OCI-M2 (cell line): ENCODE measurements at regions not wholly inside any gene's neighbourhood (a gene's known extent, or its start where the extent isn't known, plus 50 kb on each side); places are given as distances from the start of the nearest gene placed in this dataset.

ENCODE experiments used
- DNase-seq: peaks from one replicate; lab custom pipeline; 2025; ENCODE audit not compliant: unreplicated experiment; lab: John Stamatoyannopoulos, UW

DNA sequence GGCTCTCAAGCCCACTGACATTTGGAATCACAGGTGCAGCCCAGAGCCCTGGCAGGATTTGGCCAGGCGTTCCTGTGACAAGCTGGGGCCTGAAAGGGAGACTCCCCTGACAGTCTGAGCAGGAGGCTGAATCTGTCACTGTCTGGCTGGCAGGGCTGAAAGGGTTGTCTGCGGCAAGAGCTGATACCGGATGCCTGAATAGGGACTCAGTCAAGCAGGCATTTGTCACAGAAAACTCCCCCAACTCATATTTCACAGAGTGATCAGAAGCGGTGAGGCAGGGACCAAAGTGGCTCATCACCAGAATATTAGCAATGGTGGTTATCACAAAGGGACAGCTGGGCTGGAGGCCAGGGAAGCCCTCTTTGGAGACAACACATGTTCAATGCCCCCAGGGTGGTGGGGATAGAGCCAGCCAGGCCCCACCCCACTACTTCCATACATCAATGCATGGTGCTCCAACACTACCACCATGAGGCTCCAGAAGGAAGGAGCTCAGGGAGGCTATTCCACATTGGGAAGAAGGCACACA lies 295.5 kb downstream of the DTWD2 start:
- DNase-seq: no peak

DNA sequence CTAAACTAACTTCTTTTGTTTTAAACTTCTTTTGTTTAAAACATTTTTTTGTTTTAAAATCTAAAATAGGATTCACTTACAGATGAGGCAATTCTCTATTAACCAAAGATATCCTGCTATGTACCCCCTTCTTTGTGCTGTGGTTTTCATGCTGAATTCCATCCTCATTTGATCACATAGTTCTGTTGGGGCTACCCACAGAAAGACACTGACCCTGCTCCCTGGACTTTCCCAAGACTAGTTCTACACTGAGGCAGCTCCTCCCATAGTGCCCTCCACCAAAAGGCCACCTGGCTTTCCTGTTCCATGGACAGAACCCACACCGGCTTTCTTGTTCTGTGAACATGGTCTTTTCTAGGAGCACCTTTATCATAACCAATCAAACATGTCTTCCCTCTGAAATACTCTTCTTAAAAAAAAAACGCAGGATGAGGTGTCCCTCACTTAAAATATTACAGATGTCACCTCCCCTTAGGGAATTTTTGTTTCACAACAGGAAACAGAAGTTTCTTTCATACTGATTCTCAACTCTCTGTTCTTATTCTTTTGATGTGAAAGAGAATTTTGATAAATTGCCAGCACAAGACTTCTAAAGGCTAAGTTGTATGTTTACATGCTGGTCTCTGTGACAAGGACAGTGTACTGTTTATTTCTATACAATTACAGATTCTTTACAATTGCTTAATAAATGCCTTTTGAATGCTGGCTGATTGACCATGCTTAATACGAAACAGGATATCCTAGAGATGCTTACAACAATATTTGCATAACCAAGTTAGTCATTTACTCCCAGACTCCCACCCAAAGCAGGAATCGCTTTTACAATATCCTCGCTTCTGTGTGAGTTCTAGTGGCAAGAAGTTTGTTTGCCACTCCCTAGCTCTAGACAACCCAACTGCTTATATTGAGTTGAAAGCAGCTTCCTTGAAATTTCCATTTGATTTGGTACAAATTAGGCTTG lies 300.4 kb downstream of the DTWD2 start:
- no peak for DNase-seq

DNA sequence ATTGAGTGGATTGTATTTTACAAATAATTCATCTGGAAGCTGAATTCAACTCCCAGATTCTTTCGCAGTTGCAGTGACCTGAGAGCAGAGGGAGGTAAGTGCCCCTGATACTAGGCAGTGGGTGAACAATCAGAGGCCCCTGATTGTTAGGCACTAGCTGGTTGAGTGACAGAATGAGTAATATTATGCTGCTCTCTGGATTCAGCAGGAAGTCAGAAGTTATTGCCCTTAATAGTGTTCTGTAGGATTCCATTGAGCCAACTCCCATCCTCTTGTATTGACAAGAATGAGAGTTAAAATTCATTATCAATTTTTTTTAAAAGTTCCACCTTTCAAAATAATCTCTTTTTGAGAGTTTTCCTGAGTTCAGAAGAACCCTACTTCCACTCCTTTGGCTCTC lies 301.2 kb downstream of the DTWD2 start:
- no peak for DNase-seq

DNA sequence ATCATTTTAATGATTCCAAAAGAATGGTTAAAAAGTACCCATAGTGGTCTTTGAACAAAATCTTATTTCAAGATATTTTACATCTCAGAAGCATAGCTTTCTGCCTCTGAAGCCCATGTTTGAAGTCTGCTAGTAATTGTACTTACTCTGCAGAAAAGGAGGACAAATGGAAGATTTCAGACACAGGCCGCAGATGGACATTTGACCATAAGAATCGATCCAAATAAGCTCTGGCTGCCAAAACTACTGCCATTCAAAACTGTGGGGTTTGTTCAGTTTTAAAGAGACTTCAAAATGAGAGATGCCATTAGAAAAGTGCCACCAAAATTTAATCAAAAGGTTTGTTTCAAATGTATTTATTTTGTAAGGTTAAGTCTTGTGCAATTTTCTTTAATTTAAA lies 306.7 kb downstream of the DTWD2 start:
- DNase-seq: no peak

DNA sequence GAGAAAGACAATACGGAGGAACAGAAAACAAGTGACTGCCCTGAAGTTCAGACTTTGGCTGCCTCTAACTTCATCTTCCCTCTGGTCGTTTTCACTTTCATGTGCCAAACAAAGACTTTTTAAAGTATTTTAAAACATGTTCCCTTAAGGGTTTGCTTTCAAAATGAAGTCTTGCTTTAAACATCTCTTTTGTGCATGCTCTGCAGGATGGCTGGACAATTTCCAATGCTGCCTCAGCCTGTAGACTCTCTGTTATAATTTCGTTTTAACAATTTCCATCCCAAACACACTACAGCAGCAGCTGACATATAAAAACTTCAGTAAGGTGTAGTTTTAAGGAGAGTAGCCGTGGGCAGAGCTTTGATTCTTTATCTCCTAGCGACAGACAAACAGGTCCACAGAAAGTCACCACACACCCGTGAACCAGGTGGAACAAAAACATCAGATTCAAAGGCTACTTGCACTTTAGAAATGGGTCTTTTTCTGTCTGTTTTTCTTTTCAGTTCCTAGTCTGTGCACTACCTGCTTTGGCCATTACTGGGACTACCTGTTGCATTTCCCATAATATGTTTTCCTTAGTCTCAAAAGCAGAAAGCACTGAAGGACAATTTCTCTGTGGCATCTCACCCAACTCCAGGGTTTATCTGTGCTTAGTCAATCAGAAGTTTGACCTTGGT lies 308.9 kb downstream of the DTWD2 start:
- DNase-seq: no peak

DNA sequence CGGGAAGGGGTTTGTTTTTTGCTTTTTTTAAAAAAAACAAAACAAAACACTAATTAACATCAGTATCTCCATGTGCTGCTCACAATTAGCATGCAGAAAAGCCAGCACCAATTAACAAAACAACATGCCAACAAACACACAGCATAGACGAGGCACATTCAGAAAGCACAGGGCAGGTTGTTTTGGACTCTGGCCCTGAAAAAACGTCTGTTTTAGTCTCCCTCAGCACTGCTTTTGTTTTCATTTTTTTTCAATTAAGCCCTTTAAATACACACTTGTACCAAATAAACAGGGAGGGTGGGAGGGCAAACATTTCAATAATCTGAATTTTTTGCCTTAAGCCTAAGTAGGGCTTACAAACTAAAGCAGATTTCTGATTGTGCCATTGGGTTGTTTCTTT lies 309.6 kb downstream of the DTWD2 start:
- no peak for DNase-seq

DNA sequence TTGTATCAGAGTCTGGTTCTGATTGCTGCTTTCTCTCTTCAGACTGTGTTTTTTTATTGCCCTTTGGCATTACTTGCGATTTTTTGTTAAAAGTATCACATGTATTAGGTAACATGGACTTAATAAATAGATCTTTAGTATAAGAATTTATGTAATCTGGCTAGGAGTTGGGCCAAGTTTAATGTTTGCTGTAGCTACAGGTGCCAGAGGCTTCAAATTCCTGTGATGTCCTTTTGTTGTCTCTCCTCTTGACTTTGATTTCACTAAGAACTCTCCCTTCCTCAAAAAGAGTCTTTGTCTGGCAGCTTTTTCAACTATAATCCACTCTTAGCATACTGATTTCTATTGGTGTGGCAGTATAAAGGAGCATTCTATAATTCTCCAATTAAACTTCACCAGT lies 313.1 kb downstream of the DTWD2 start:
- DNase-seq: no peak

DNA sequence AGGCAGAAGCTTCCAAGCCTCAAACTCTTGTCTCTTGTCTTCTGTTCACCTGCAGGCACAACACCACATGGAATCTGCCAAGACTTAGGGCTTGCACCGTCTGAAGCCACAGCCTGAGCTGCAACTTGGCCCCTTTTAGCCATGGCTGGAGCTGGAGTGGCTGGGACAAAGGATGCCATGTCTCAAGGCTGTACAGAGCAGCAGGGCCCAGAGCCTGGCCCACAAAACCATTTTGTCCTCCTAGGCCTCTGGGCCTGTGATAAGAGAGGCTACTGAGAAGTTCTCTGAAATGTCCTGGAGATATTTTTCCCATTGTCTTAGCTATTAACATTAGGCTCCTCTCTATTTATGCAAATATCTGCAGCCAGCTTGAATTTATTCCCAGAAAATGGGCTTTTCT lies 330.8 kb downstream of the DTWD2 start:
- DNase-seq: no peak

DNA sequence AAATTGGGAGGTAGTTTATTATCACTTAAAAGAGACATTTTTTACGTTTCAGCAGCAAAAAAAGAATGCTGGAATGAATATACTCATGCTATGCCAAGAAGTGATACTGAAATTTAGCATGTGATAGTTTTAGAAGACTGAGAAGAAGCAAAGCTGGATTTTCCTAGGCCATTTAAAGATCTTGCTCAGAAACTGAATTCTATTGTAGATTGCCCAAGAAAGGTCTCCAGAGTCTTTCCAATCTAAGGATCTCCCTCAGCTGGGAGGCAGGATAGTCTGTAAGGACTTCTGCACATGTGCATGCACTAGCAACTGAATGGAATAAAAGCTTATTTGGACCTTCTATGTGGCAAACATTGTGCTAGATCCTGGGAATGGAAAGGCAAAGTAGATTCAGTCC lies 334.5 kb downstream of the DTWD2 start:
- DNase-seq: no peak

DNA sequence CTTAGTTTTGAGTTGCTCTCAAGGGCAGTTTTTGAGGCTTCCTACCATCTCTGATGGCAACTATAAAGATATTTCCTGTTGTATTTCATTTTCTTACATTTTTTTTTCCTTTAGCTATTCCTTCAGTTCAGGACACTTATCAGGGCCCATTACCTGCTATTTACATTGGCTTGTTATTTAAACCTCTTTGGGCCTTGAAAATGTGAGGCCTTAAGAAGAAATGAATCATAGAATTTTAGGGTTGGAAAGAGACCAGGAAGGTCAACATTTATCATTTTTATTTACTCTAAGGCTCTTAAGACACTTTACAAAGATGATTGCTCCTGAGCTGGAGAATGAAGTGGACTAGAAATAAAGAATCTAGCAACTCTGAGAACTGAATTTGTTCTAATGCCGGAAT lies 335.2 kb downstream of the DTWD2 start:
- DNase-seq: no peak

DNA sequence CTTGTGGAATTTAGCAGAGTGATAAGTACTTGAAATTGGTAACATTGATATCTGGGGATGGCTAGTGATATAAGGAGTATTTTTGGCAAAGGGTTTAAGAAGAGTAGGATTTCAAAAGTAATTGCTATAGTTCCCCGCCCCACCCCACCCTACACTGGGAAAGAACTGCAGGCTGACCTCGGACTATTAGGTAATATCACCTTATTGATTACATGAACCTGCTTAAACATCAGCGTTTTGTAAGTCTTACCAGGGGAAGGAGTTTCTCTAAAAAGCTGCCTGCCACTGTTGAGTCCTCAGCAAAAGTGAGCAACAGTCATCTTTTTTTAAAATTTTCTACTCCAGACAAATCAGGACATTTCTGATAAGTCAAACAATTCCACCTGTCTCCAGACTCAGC lies 337.3 kb downstream of the DTWD2 start:
- no peak for DNase-seq

DNA sequence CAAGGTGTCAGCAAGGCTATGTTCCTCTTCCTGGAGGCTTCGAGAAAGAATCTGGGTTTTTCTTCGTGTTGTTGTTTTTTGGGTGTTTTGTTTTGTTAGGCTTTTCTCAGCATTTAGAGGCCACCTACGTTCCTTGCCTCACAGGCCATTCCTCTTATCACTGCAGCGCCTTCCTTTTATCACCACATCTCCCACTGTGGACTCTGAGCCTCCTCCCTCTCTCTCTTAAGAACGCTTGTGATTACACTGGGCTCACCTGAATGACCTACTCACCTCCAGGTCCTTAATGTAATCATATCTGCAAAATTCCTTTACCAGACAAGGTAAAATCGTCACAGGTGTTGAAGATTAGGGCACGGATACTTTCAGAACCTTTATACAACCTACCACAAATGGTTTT lies 340.8 kb downstream of the DTWD2 start:
- no peak for DNase-seq

DNA sequence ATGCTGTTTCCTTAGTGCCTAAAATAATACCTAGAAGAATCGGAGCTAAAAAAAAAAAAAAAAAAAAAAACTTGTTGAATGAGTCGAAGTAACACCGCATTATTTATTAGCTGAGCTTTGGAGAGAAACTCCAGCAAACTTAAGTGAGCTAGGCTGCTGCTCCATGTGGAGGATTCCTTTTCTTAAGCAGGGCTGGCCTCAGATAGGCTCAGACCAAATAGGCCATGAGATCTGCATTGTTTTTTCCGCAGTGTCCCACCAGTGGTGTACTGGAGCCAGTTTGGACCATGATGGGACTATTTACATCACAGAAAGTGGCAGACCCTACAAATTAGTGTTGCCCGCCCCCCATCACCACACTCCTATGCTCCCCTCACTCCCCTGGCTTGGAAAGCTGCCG lies 341.4 kb downstream of the DTWD2 start:
- no peak for DNase-seq

DNA sequence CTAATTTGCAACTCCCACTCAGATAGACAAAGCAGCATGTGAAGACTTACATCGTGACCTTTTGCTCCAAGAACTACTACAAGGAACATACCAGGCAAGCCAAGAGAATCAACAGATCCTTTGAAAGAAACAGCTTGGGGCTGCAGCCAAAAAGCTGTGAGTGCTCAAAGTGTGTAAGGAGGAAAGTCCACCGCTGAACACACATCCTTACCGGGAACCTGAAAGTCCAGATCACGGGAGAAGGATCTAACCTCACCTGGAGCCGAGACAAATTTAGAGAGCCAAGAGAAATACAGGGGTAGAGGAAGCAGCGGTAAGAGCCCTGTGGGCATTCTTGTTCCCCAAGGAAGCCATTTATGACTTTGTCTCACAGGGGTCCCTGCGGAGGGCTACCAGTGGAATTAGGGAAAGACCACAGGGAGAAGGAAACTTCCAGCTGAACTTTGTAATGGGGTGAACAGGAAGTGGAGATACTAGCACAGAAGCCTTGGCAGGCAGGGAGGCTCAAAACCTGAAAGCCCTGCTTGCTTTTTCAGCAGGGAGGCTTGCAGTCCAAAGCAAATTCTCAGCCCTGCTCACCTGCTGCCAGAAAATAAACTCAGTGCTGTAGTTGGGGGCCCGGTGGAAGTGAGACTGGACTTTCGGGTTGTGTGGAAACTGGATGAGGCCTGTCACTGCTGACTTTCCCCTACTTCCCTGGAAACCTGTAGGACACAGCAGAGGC lies 350.2 kb downstream of the DTWD2 start:
- DNase-seq: no peak

DNA sequence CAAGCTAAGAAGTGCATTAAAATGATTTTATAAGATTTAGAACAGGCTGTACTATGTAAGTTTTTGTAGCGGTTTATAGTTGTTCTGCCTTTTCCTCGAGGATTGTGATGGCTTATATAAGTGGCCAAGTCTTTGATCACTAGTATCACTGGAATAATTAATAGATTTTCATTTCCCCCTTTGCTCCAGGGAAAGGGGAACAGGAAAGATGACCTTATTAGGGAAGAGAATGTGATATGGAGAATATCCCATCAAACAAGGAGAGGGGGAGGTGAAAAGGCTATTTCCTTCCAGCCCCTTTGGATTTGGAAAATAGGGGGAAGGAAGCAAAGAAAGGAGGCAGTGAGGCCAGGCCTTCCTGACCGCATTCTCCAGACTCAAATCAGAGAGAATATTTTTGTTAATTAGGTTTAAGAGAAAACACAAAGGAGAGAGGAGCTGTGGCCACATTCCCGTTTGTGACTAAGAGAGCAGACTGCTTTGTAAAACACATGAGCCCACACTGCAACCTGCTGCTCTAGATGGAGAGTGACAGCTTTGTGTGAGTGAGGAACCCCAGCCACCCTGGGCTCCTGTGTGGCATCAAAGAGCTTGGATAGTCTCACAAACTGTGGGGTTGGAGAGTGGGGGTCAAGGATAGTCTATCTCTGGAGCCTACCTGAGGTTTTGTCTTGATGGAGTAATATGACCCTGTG lies 359.5 kb downstream of the DTWD2 start:
- DNase-seq: no peak

DNA sequence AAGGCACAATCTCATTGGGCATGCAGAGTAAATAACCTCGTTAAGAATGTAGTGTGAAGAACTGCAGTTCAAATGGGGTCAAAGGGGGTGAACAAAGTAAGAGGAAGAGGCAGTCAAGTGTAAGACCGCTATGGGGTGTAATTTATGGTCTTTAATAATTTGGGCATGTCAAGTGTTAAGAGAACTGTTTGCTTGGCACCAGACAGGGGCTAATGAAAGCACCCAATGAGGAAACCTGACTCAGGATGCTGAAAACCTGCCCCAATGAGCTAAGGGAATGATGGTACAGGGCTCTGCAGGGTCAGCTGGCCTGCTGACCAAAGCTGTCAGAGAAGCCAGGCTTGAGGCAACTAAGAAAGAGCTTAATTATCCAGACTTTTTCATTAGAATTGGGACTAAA lies 368.1 kb downstream of the DTWD2 start:
- DNase-seq: no peak

DNA sequence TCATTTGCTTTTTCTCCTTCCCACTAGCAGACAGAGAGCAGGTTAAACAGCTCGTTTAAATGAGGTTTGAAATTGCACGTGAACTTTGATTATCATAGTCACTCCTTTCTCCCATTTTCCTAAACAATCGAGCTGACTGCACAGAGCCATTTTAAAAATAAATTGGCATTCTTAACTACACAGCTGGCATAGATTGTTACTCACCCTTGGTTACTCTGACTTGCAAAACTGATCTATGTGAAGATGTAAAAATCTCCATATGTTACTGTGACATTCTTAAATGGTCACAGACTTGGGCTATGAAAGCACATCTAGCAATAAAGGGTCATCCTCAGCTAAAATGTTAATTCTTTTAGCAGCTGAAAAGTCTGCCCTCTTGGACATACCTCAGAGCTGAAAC lies 368.5 kb downstream of the DTWD2 start:
- no peak for DNase-seq

DNA sequence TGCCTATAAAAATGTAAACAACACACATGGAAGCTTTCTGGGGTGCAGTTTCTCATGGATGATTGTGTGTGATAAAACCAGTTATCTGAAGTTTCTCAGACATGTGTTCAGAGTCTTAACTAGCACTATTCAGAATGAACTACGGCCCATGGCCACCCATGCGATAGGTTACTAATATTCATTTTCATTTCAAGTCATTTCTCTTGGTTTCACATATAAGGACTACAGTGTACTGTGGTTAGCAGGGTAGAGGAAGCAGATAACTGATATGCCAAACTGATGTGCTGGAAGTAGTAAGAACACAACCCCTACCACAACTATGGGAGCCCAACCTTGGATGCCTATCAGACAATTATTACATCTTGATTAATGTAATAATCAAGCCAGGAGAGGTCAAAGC lies 372.1 kb downstream of the DTWD2 start:
- DNase-seq: no peak

DNA sequence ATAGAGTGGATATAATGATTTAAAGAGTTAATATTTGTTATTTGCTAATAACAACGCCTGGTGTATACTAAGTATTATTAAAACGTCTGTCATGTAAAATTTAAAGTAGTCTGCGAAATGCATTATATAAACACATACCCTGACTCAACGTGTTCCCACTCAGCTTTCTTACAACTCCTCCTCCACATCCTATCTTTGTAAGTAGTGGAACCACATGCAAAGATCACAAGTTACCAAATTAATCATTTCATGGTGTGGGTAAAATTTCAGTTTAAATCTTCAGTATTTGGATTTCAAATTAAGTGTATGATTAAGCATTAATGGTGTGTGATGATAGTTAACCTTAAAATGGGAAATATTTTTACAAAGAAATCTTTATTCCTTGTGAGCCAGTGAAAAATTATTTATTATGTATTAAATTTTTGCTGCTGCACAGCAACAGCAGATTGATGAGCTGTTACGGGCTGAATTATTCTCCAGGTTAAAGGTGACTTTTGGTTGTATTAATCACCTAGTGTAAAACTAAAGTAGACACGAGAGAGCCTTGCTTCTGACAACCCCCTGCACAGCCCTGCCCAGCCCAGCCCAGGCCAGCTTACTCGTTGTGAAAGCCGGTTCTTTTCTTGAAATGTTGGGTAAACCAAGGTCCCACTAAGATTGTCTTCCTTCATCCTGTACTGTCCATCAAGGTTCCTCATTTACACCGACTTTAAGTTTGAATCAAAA lies 373.5 kb downstream of the DTWD2 start:
- DNase-seq: no peak

DNA sequence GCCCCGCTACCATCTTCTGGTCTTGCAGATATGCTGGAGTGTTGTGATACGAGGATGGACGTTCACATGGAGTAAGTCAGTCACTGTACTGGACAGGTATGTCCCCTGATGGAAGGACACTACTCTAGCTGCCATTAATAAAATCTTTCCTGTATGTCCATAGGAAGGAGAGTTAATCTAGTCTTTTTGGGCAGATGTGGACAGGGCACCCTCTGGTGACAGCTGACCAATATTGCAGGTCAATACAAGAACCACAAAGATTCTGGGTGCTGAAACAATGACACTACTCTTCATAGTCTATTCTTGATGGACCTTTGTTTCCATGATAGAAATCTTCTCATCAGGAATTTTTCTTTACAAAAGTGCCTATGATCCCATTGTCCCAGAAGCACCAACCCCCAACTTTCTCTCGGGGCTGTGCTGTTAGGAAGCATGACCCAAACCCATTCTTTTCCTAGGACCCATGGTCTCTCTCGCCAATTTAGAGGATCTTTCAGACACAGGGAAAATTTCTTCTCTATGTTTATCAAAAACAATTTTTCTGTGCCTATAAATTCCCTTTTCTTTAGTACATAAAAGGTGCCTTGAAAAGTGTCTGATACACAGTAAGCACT lies 376.9 kb downstream of the DTWD2 start:
- DNase-seq: no peak
